CD4-positive, alpha-beta T cell treated with Interferon gamma for 1 hour (primary cell): ENCODE measurements at regions not wholly inside any gene's neighbourhood (a gene's known extent, or its start where the extent isn't known, plus 50 kb on each side); places are given as distances from the start of the nearest gene placed in this dataset.
"Not testable (repeated sequence)": the region's sequence is repeated elsewhere in the genome, so short reads cannot be mapped to it uniquely, and the experiment has no call there.

Experiments
- DNase-seq: peaks from one replicate; pipeline ENCODE4 v3.0.0-alpha.2; 2020

DNA sequence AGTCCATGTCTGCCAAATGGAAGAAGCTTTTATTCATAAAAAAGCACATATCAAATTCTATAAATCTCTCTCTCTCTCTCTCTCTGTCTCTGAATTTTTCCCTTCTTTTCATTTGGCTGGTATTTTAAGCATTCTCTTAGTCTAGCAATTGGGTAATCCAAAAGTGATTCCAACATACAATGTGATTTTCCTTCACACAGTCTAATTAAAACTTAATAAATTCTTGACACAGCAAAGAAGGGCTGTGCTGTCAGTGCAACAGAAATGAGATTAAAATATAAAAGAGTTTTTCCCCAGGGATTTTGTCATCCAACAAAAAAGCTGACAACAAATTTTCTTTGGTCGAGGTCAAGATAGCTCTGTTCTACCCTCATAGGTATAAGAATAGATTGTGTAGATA lies 216.9 kb downstream of the CENPC start:
- no peak for DNase-seq

- DNase-seq = no peak
These were observed 217.4 kb downstream of the CENPC start for GRCh38 chr4:67328018-67328278.

DNA sequence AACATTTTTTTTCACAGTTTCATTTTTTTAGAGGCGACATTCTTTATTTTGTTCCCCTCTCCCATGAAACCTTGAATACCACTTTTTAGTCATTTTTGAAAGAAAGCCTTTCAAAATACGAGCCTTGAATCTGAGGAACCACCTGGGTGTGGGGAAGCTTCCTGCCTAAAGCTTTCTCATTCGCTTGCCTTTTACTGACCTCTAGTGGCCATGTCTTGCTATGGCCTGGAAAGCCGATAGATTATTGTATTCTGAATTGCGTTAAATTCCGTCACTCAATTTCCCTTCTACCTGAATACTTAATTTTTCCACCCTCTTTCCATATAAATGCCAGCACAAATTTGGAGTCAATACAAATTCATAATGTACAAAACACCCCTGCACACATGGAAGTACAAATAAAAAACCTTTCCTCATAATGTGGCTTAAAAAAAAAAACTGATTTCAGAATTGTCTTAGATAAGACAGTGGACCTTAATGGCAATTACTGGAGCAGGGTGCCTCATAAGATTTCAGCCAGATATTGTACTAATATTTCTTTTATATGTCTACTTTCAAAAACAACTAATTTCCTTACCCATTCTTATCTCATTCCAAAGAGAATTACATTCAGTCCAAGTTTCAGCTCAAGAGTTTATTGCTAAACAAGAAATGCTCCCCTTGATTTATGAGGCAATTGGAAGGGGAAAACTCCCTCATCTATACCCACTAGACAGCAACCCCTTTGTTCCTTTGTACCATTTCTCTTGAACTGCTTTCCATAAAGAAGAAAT lies 217.9 kb downstream of the CENPC start:
- DNase-seq = peak; percentile 11

- DNase-seq = no peak
These were observed 219.5 kb downstream of the CENPC start for GRCh38 chr4:67325791-67326190.

DNA sequence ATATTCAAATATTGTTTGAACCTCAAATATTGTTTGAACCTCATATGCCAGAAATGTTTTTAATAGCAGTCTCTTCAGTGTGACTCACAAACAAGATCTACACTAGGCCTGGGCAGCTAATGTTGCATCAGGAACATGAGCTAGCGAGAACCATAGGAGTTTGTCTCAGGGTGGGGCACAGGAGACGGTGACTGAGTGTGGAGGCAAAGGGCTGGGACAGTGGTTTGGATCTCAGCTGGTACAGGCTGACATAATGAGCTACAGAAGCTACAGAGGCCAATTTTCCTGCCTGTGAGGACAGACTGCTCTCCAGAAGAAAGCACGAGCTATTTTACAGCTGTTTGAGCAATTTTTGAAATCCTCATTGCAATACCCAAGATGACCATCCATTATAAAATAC lies 224.7 kb downstream of the CENPC start:
- DNase-seq = no peak

GRCh38 chr4:67319607-67320006 lies 225.7 kb downstream of the CENPC start:
- DNase-seq = not testable (repeated sequence)

DNA sequence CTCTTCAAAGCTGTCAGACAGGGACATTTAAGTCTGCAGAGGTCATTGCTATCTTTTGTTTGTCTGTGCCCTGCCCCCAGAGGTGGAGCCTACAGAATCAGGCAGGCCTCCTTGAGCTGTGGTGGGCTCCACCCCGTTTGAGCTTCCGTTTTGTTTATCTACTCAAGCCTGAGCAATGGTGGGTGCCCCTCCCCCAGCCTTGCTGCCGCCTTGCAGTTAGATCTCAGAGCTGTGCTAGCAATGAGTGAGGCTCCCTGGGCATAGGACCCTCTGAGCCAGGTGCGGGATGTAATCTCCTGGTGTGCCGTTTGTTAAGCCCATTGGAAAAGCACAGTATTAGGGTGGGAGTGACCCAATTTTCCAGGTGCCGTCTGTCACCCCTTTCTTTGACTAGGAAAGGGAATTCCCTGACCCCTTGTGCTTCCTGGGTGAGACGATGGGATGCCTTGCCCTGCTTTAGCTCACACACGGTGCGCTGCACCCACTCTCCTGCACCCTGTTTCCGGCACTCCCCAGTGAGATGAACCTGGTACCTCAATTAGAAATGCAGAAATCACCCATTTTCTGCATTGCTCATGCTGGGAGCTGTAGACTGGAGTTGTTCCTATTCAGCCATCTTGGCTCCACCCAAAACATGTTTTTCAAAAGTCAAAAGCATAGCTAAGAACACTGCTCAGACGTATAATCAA lies 244.7 kb downstream of the CENPC start:
- not testable (repeated sequence) for DNase-seq

DNA sequence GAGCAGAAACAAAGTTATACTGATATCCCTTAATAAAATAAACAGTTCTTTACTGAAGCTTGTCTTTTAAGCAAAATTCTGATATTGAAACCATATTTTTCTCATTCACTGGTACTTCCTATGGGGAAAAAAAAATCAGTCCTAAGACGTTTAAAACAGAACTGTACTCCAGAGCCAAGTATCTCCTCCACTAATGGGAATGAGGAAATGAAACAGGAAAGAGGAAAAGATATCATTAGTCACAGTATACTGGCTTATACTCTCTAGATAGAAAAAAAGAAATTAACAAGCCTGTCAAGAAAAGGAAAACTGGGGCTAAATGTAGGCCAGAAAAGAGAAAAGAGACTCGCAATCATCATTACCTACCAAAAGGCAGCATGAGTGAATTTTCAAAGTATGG lies 252.7 kb downstream of the CENPC start:
- DNase-seq = no peak

DNA sequence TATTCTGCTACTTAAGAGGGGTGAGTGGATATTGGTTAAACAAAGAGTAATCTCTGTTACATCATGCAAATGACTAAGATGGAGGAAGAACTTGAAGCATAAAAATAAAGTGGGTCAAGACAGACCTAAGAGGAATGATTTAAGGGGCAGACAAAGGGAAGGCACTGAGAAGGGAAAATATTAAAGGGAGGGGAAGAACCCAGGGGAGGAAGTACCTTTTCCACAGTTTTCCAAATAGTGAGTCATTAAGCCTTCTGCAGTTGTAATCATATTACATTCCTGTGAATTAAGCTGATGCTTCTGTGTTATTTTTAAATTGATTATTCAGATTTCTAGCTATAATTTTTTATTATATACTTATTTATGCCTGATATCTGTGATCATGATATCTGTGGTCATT lies 253.3 kb downstream of the CENPC start:
- DNase-seq = no peak

DNA sequence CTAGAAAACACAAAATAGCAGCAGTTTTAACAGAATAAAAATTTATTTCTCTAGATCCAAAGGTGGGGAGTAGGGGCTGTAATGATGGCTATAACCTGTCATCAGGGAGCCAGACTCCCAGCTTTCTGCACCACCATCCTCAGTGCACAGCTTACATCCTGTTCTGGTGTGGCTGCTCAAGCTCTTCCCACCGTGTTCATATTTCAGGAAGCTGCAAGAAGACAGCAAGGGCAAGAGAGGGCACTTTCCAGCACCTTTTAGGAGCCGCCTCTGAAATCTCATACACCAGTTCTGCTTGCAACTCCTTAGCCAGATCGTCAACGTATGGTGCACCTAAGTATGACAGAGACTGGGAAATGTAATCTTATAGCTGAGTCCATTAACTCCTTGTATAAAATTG lies 253.7 kb downstream of the CENPC start:
- DNase-seq = no peak

DNA sequence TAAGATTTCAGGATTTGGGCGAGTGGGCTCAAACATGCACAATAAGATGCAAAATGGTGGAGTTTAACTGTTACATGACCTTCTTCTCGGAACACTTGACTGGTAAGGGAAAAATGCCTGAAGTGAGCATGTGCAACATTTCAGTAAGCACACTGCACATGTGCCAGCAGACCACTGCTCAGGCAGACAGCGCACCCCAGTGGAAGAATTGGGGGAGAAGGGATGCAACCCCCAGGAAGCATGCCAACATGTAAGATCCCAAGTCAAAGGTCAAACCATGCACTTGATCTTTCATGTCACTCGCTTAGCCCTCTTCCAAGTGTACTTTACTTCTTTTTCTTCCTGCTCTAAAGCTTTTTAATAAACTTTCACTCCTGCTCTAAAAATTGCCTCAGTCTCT lies 256.3 kb downstream of the CENPC start:
- DNase-seq = no peak

DNA sequence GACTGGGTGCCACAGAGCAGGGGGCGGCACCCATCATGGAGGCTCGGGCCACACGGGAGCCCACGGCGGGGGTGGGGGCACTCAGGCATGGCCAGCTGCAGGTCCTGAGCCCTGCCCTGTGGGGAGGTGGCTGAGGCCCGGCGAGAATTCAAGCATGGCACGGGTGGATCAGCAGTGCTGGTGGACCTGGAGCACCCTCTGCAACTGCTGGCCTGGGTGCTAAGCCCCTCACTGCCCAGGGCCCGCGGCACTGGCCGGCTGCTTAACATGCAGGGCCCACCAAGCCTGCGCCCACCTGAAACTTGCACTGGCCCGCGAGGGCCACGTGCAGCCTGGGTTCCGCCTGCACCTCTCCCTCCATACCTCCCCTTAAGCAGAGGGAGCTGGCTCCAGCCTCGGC lies 258.6 kb downstream of the CENPC start:
- DNase-seq = no peak

- no peak for DNase-seq
These were observed 262.6 kb downstream of the CENPC start for GRCh38 chr4:67282749-67283148.

- DNase-seq = no peak
These were observed 270.0 kb downstream of the CENPC start for GRCh38 chr4:67275179-67275750.

- DNase-seq = not testable (repeated sequence)
These were observed 270.6 kb downstream of the CENPC start for GRCh38 chr4:67274671-67275070.

GRCh38 chr4:67273666-67274065 lies 271.6 kb downstream of the CENPC start:
- DNase-seq = no peak

- no peak for DNase-seq
These were observed 283.3 kb downstream of the CENPC start for GRCh38 chr4:67261971-67262370.

DNA sequence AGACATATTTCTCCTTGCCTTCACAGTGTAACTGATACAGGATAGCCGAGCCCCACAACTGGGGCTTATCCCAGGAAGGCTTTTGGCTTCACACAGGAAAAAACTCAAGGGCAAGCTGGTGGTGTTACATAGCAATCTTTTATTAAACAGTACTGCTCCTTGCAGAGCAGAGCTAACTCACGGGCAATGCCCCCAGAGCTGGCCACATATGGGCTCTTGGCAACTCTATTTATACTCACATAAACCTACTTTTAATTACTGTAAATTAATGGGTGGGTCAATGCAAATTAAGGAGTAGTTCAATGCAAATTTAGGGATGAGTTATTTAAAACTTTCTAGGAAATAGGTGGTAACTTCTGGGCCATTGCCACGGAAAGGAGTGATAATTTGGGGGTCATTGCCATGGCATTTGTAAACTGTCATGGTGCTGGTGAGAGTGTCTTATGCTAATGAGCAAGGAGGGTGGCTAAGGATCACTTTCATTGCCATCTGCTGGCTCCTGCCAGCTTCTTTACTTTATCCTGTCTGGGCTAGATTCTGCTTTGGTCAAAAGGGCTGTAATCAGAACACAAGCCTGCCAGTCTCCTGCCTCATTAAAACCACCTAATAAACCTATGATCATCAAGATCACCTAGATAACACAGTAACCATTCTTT lies 288.8 kb downstream of the CENPC start:
- no peak for DNase-seq

- no peak for DNase-seq
These were observed 295.0 kb downstream of the CENPC start for GRCh38 chr4:67250131-67250896.

DNA sequence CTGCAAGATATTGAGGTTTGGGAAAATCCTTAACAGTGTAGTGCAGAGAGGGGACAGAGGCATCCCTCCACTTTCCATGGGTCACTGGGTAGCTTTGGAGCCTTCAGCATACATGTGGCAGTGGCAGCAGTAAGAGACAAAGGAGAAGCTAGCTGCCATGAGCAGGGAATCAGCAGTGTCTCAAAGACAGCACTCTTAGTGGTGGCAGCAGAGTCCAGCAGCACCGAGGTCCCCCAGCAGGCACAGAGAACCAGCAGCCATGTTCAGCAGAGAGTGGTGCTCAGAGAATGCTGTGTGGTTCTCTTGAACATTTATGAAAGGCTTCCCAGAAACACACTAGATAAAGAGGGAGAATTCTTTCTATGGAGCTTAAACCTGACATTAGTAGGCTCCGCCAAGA lies 308.5 kb downstream of the CENPC start:
- DNase-seq = no peak

DNA sequence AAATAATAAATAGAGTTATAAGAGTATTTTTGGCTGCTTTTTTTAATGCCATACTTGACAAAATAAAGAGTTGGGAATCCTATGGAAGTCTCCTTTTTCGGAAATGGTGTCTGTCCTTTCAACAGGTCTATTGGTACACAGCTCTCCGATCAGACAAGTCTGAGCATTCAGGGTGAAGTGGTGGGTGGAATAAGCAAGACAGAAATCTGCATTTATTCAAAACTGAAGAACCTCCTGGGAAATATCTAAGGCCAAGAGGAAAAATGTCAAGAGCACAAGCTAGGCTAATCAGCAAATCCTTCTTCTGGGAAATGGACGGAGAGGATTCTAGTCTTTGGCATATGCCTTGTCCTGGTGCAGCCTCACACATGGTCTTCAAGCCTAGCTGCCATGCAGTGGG lies 309.0 kb downstream of the CENPC start:
- DNase-seq = no peak

DNA sequence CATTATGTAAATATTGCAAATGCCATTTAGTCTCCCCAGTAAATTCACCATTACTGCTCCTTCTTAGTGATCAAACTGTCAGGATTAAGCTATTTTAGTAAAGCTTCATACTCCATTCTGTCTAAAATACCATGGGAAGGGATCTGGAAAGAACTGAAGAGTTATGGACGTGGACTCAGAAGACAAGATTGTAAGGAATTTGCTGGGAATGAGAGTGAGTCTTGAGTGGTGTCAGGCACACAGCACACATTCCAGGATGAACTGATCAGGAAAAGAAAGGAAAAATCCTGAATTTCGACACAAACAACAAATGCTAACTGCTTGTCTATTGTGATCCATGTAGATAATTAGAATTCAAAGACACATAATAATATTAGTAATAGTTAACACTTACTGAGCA lies 311.0 kb downstream of the CENPC start:
- DNase-seq = no peak

DNA sequence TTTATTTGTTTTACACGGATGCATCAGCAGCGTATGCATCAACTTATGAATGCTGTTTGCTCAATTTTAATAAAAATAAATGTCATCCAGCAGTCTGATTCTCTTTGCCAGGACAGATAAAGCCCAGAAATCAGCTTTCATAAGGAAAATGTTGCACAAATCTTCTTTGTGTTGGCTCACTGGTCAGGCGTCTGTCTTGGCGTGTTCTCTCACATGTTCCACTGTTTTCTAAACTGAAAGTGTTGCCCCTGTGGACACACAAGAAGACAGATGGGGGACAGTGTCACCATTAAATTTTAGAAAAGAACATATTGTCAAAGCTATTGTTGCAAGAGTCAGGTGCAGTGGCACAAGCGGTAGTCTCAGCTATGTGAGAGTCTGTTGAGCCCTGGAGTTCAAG lies 316.2 kb downstream of the CENPC start:
- no peak for DNase-seq
